Activated CD4-positive, alpha-beta T cell treated with anti-CD3 and anti-CD28 coated beads, Interleukin-2, Interleukin-4, amounts not matched to agents 100 ng/mL and 50 ng/mL, durations not matched to agents 16 hours and 8 hours (primary cell): ENCODE measurements at regions not wholly inside any gene's neighbourhood (a gene's known extent, or its start where the extent isn't known, plus 50 kb on each side); places are given as distances from the start of the nearest gene placed in this dataset.
"Not testable (repeated sequence)": the region's sequence is repeated elsewhere in the genome, so short reads cannot be mapped to it uniquely, and the experiment has no call there.

Source experiments
- DNase-seq: peaks from one replicate; pipeline ENCODE4 v3.0.0-alpha.2; 2020; ENCODE audit warnings: low spot score

DNA sequence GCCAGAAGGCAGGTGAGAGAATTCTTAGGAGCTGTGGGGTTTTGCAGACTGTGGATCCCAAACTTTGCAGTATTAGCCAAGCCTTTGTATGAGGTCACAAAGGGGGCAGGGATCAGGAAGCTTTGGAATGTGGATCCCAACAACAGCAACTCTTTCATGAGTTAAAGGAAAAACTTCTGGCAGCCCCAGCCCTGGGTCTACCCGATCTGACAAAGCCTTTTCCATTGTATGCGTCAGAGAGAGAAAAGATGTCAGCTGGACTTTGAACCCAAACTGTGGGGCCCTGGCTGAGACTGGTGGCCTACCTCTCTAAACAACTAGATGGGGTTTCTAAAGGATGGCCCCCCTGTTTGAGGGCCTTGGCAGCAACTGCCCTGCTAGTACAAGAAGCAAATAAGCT is 101.8 kb upstream of the OSBPL11 start:
- DNase-seq: not testable (repeated sequence)

DNA sequence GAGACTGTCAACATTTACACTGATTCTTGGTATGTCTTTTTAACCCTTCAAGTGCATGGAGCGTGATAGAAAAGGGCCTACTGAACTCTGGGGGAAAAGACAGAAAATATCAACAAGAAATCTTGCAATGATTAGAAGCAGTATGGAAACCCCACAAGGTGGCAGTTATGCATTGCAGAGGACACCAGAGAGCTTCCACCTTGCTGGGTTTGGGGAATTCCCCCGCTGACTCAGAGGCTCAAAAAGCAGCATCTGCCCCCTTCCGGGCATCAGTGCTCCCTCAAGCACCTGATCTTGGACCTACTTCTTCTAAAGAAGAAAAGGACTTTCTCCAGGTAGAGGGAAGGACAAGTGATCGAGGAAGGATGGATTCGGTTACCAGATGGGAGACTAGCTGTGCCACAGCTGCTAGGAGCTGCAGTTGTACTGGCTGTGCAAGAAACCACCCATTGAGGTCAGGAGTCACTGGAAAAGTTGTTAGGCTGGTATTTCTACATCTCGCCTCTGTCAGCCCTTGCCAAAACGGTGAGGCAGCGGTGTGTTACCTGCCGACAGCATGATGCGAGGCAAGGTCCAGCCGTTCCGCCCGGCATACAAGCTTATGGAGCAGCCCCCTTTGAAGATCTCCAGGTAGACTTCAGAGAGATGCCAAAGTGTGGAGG is 102.8 kb upstream of the OSBPL11 start:
- DNase-seq: peak; percentile 58

DNA sequence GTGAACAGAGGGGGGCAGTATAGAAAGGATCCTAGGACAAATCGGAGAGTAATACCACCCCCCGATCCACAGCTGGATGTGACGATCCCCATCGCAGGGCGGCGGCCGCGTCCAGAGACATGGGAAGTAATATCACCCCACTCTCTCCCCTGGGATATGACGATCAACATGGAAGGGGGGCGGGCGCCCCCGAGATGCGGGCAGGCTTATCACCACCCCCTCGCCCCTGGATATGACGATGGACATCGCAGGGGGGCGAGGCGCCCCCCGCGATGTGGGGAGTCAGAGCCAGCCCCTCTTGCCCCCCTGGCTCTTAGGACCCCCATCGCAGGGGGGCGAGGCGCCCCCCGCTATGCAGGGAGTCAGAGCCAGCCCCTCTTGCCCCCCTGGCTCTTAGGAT is 120.4 kb upstream of the OSBPL11 start:
- no peak for DNase-seq

DNA sequence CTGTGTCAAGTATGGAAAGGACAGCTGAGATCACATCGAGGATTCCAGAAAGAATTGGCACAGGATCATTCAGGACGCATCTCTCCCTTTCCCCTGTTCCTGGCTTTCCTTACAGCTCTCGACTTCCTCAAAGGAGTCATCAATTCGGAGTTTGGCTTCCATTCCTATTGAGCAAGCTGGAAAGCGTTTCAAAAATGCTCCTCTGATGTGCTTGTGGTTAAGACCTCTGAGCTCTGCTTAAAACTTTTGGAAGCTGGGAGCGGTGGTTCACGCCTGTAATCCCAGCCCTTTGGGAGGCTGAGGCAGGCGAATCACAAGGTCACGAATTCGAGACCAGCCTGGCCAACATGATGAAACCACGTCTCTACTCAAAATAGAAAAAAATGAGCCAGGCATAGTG is 136.9 kb upstream of the OSBPL11 start:
- DNase-seq: not testable (repeated sequence)

DNA sequence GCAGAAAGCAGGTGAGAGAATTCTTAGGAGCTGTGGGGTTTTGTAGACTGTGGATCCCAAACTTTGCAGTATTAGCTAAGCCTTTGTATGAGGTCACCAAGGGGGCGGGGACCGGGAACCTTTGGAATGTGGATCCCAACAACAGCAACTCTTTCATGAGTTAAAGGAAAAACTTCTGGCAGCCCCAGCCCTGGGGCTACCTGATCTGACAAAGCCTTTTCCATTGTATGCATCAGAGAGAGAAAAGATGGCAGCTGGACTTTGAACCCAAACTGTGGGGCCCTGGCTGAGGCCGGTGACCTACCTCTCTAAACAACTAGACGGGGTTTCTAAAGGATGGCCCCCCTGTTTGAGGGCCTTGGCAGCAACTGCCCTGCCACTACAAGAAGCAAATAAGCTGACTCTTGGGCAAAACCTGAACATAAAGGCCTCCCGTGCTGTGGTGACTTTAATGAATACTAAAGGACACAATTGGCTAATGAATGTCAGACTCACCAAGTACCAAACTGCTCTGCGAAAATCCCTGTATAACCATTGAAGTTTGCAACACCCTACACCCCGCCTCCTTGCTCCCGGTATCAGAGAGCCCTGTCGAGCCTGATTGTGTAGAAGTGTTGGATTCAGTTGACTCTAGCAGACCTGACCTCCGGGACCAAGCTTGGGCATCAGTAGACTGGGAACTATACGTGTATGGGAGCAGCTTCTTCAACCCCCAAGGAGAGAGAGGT is 146.9 kb upstream of the OSBPL11 start:
- DNase-seq: not testable (repeated sequence)

DNA sequence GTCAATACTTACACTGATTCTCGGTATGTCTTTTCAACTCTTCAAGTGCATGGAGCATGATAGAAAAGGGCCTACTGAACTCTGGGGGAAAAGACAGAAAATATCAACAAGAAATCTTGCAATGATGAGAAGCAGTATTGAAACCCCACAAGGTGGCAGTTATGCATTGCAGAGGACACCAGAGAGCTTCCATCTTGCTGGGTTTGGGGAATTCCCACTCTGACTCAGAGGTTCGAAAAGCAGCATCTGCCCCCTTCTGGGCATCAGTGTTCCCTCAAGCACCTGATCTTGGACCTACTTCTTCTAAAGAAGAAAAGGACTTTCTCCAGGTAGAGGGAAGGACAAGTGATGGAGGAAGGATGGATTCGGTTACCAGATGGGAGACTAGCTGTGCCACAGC is 147.5 kb upstream of the OSBPL11 start:
- DNase-seq: peak; percentile 85

DNA sequence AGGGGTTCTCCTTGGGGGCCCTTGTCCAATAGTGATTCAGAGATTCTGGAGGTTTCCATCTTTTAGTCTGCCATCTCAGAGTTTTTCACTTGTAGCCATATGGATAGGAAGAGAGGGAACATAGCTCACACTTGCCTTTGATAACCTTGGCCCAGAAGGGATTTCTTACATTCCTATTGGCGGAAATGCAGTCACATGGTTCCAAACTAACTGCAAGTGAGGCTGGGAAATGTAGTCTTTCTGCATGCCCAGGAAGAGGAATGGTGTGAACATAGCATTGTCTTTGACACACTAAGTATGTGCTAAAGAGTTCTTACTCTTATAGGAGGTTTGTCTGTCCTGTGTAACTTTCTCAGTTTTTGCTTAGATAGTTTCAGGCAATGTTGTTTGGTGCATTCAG is 161.8 kb upstream of the OSBPL11 start:
- DNase-seq: peak; percentile 10

DNA sequence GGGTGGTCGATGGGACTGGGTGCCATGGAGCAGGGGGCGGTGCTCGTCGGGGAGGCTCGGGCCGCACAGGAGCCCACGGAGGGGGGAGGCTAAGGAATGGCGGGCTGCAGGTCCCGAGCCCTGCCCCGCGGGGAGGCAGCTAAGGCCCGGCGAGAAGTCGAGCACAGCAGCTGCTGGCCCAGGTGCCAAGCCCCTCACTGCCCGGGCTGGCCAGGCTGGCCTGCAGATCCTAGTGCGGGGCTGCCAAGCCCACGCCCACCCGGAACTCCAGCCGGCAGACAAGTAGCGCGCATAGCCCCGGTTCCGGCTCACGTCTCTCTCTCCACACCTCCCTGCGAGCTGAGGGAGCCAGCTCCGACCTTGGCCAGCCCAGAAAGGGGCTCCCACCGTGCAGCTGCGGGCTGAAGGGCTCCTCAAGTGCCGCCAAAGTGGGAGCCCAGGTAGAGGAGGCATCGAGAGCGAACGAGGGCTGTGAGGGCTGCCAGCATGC is 163.4 kb upstream of the OSBPL11 start:
- not testable (repeated sequence) for DNase-seq

DNA sequence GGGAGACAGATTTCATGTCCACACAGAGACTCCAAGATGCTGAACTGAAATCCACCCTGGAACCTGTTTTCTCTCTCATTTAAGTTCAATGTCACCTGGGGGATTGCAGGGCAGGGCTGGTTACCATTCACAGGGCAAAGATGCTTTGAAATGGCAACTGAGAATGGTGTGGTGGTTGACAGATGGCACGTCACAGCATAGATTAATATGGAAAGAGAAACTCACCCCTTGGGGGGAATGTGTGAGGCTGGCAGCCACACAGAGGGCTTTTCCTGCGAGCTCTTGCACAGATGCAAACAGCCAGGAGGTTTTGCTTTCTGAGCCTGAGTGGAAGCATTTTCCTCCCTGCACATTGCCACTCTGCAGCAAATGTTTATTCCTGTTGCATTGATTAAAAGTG is 167.3 kb upstream of the OSBPL11 start:
- DNase-seq: peak; percentile 39

DNA sequence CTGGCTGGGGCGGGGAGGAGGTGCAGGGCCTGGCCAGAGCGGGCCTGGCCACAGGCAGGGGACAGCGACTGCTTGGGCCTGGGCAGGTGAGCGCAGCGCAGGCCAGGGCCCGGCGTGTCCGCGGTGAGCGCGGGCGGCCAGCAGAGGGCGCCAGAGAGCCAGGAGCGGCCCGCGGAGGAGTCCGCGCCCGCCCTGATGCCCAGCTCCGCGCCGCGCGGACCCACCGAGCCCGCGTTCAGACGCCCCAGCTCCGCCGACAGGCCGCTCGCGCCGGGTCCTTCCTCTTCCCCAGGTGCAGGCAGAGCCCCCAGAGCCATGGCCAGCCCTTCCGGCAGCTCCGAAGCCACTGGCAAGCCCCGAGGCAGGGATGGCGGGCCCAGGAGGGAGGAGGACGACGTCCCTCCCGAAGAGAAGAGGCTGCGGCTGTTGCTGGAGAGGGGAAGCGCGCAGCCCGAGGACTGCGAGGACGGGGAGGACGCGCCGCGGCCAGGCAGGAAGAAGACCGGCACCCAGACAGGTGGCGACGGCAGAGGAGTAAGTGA is 171.1 kb upstream of the OSBPL11 start:
- DNase-seq: peak; percentile 48

DNA sequence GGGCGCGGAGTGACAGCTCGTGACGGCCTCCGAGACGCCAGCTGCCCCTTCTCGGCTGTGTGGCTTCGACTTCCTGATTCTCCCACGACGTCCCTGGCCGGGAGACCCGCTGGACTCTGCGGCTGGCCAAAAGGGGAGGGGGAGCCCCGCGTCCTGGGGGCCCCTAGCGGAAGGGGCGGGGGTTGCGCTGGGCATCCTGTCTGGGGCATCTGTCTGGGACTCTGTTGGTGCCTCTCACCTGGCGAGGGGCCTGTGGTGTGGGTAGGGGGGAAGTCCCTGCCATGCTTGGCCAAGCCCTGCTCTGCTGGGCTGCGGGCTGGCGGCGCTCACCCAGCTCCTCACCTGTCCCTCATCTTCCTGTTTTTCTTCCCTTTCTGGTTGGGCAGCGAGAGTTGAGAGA is 171.6 kb upstream of the OSBPL11 start:
- not testable (repeated sequence) for DNase-seq

DNA sequence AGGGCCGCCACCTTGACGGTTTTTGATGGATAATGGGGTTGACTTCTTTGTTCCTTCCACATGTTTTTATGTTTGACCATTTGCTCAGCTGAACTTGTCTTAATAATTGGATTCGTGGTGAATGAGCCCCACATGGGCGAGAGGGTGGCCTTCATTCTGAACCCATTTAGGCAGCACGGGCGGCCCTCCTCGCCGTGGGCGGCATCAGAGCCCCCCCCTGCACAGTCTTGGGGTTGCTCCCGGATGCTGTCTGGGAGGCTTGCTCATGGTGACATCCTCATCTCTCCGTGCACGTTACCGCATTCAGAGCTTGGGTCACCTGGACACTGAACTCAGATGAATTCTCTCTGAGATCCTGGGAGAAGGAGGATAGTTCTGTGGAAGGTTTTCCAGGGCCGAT is 172.3 kb upstream of the OSBPL11 start:
- no peak for DNase-seq

DNA sequence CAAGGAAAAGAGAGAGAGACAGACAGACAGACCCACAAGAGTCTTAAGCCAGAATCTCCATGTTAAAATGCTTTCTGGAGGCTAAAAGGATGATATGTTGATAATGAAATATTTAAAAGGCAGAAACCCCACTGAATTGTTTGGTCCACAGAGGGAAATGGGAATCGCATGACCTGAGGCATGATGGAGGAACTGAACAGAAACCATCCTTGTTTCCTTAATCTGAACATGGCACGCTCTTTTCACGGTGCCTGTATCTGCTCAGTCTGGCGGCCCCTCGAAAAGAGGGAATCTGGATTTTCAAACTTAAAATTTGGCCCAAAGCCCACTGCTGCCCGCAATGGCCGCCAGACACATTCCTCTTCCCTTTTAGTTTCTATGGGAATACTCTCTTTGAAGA is 173.5 kb upstream of the OSBPL11 start:
- not testable (repeated sequence) for DNase-seq

DNA sequence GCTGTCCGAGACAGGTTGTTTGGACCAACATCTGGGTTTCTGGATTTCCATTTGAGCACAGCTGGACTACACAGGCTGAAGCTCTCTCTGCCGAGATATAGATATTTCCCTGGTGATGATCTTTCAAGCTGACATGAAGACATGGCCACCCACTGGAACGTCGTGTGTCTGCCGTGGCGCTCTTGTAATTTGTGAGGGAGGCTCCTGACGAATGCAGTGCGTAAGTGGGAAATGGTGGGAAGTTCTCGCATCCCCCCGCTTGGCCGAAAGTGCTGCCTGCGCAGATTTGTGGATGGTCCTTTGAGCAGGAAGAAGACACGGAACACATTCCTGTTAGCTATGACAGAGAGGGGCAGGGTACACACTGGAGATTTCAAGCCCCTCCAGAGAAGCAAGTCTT is 176.2 kb upstream of the OSBPL11 start:
- DNase-seq: not testable (repeated sequence)

DNA sequence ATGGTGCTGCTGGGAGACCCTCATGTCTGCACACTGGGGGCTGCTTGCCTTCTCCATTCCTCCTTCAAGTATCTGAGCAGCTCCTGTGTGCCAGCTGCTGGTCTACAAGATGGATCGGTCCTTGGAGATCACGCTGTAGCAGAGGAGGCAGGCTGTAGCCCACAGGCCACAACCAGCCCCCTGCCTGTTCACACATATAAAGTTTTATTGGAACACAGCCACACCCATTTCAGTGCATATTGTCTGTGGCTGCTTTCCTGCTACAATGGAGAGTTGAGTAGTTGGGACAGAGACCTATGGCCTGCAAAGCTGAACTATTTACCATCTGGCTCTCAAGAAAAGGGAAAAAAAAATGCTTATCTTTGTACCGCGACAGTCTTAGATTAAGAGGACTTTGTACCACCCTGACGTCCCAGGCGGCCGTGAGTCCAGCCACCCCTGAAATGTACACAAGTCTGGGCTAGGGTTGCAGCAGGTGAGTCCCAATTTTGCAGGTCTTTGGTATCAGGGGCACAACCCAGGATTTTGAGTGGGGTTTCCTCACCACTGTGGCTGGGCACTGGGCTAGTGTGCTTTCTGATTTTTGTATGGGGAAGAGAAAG is 179.2 kb upstream of the OSBPL11 start:
- not testable (repeated sequence) for DNase-seq

DNA sequence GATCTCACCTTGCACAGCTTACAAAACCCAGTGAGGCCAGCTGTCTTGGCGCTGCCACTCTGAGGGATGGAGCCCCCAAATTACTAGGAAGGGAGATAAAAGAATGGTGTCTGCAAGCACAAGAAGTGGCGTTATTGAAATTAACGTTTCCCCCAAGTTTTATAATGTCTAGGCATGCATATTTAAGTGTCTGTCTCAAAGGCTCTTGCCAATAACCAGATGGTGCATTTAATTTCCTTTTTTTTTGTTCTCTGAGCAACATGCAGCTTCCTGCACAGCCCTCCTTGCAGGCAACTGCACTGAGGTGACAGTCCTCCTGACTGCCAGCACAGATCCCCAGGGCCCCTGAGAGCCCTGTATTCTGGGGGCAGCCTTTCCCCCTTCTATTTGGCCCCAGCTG is 179.8 kb upstream of the OSBPL11 start:
- not testable (repeated sequence) for DNase-seq

DNA sequence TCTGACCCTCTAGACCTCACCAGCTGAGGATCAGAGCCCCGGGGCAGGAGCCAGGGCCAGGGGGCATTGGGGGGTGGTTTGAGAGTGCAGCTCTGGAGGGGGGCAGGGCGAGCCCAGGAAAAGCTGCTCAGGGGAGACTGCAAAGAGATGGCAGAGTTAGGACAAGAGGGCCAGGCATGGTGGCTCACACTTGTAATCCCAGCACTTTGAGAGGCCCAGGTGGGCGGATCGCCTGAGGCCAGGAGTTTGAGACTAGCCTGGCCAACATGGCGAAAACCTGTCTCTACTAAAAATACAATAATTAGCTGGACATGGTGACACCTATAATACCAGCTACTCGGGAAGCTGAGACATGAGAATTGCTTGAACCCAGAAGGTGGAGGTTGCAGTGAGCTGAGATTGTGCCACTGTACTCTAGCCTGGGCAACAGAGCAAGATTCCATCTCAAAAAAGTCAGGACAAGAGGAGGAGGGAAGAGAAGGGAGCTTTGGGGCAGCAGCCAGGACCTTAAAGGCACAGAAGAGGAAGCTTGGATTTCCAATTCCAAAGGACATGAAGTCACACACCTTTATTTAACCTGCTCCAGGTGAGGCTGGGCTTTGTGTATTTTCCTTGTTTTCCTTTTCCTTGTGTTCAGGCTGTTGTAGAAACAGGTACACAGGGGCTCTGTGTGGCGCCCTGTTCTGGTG is 180.5 kb upstream of the OSBPL11 start:
- DNase-seq: not testable (repeated sequence)

DNA sequence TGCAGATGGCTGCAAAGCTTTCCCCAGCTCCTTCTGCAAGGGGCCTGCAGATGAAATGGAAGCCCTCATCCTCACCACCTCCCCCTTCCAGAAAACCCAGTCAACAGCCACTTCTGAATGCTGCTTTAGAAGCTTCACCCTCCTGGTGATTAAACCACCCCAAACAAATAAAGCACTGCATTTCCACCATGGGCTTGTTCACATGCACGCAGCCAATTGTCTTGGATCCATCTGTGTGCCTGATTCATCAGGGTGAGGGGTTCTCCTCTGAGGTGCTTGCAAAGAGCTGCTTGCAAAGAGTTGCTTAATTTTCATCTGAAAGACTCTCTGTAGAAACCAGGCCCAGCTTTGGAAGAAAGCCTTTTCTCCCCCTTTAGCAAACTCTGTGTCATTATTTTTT is 184.0 kb upstream of the OSBPL11 start:
- not testable (repeated sequence) for DNase-seq

DNA sequence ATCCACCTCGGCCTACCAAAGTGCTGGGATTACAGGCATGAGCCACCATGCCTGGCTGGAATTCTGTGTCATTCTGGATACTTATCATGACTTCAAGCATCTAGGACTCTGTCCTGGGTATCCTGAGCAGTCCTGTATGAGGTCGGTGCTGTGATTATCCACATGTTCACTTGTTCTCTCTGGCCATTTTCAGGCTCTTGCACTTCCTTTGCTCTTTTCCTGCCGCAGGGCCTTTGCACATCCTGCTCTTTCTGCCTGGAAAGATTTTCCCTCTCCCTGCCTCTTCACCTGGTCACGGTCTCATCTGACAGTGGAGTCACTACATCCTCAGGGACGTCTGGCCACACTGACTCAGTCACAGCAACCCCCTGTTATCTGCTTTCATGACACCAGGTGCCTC is 184.6 kb upstream of the OSBPL11 start:
- not testable (repeated sequence) for DNase-seq

DNA sequence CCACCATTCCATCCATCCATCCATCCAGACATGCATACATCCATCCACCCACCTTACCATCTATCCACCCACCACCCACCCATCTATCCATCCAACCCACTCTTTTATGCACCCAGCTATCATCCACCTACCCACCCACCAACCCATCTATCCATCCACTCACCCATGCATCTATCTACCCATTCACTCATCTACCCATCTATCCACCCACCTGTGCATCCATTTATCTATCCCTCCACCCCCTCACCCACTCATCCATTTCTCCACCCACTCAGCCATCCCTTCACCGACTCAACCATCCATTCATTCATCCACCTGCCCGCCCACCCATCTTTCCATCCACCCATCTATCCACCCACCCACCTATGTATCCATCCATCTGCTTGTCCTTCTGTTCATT is 186.4 kb upstream of the OSBPL11 start:
- DNase-seq: not testable (repeated sequence)

DNA sequence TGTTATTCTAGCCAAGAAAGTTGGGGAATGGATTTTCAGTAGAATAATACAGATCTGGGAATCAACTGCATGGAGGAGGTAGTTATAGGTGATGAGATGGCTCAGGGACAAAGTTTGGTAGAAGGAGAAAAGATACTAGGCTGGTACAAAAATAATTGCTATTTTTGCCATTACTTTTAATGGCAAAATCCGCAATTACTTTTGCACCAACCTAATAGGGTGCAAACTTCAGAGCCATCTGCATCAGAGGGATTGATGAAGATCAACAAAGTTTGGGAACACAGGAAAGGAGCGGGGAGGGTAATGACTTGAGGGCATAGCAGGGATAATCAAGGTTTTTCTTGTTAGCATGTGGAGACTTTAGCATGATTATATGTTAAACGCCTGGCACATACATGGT is 178.7 kb upstream of the ROPN1B start:
- not testable (repeated sequence) for DNase-seq

DNA sequence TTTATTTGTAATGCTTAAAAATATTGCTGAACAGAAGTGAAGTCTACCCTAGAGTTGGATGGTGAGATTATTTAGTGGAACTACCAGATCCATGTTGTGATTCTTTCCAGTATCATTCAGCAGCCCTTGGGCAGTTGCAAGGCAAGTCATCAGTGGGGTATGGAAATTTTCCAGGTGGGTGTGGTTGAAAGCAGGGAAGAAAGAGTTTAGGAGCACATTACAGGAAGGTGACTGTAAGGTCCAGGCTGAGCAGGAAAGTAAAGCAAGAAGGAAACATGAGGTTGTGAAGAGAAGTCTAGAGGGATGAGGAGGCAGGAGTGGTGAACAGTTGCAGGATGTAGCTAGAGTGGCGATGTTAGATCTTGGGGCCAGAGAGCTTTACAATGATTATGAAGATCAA is 178.0 kb upstream of the ROPN1B start:
- not testable (repeated sequence) for DNase-seq
